Mammary epithelial cell (primary cell): ENCODE measurements at regions not wholly inside any gene's neighbourhood (a gene's known extent, or its start where the extent isn't known, plus 50 kb on each side); places are given as distances from the start of the nearest gene placed in this dataset.

Experiments used
- CTCF ChIP-seq, 2 donors: IDR thresholded peaks in 1 of 2; conservative IDR thresholded peaks in 1 of 2; 2 replicates each; pipeline ENCODE4 v1.5.1; 2011 to 2012; ENCODE audit warnings: inconsistent platforms in 2 of 2, low read length in 2 of 2, mild to moderate bottlenecking in 2 of 2, control low read depth in 1 of 2, low read depth in 1 of 2; ENCODE audit not compliant: insufficient read depth in 1 of 2; ENCODE audit errors: extremely low read depth in 1 of 2
- EZH2 ChIP-seq: IDR thresholded peaks from 2 replicates; pipeline ENCODE4 v1.6.1; 2012; ENCODE audit warnings: low read length, inconsistent platforms, borderline replicate concordance

GRCh38 chr5:4087110-4087509 is 491.5 kb downstream of the IRX1 start:
- TF ChIP-seq CTCF (conservative IDR thresholded peaks at IDR 0.05 in 1 of 2, IDR thresholded peaks at IDR 0.05 in 1 of 2; ENCODE audit: extremely low read depth in 1 of 2, insufficient read depth in 1 of 2, low read depth in 1 of 2, low read length in 2 of 2), result no peak
- TF ChIP-seq EZH2, result no peak
